NOMO-1 treated with DMSO at 0.1 percent for 48 hours (cell line): ENCODE measurements at regions not wholly inside any gene's neighbourhood (a gene's known extent, or its start where the extent isn't known, plus 50 kb on each side); places are given as distances from the start of the nearest gene placed in this dataset.
"Not testable (repeated sequence)": the region's sequence is repeated elsewhere in the genome, so short reads cannot be mapped to it uniquely, and the experiment has no call there.

Source experiments
- DNase-seq: peaks from one replicate; lab custom pipeline; 2025; ENCODE audit not compliant: unreplicated experiment; lab: John Stamatoyannopoulos, UW

- DNase-seq, result no peak
Observed at GRCh38 chr6:114952229-114952628, 609.4 kb upstream of the HS3ST5 start.

- no peak for DNase-seq
Observed at GRCh38 chr6:114945392-114945791, 602.6 kb upstream of the HS3ST5 start.

- DNase-seq, result no peak
Observed at GRCh38 chr6:114941078-114941477, 598.3 kb upstream of the HS3ST5 start.

- no peak for DNase-seq
Observed at GRCh38 chr6:114940181-114940580, 597.4 kb upstream of the HS3ST5 start.

- DNase-seq, result no peak
Observed at GRCh38 chr6:114939630-114940029, 596.8 kb upstream of the HS3ST5 start.

- DNase-seq, result no peak
Observed at GRCh38 chr6:114936080-114936479, 593.3 kb upstream of the HS3ST5 start.

GRCh38 chr6:114934079-114934478 is 591.3 kb upstream of the HS3ST5 start:
- no peak for DNase-seq

- not testable (repeated sequence) for DNase-seq
Observed at GRCh38 chr6:114928731-114929130, 585.9 kb upstream of the HS3ST5 start.

- no peak for DNase-seq
Observed at GRCh38 chr6:114906096-114906495, 563.3 kb upstream of the HS3ST5 start.

- no peak for DNase-seq
Observed at GRCh38 chr6:114897536-114897935, 554.7 kb upstream of the HS3ST5 start.

GRCh38 chr6:114892211-114892610 is 549.4 kb upstream of the HS3ST5 start:
- DNase-seq, result no peak

GRCh38 chr6:114888241-114888640 is 545.4 kb upstream of the HS3ST5 start:
- DNase-seq, result no peak

GRCh38 chr6:114886670-114887436 is 544.0 kb upstream of the HS3ST5 start:
- no peak for DNase-seq

- no peak for DNase-seq
Observed at GRCh38 chr6:114879693-114880092, 536.9 kb upstream of the HS3ST5 start.

GRCh38 chr6:114878091-114878490 is 535.3 kb upstream of the HS3ST5 start:
- no peak for DNase-seq

GRCh38 chr6:114874410-114874809 is 531.6 kb upstream of the HS3ST5 start:
- no peak for DNase-seq

- not testable (repeated sequence) for DNase-seq
Observed at GRCh38 chr6:114865506-114865905, 522.7 kb upstream of the HS3ST5 start.

- DNase-seq, result no peak
Observed at GRCh38 chr6:114863610-114864009, 520.8 kb upstream of the HS3ST5 start.

- no peak for DNase-seq
Observed at GRCh38 chr6:114862819-114863218, 520.0 kb upstream of the HS3ST5 start.

- no peak for DNase-seq
Observed at GRCh38 chr6:114862064-114862463, 519.2 kb upstream of the HS3ST5 start.

- no peak for DNase-seq
Observed at GRCh38 chr6:114844359-114844758, 501.5 kb upstream of the HS3ST5 start.

GRCh38 chr6:114839019-114839418 is 496.2 kb upstream of the HS3ST5 start:
- no peak for DNase-seq

- no peak for DNase-seq
Observed at GRCh38 chr6:114833211-114833610, 490.4 kb upstream of the HS3ST5 start.
